ENCODE measurements at regions not wholly inside any gene's neighbourhood (a gene's known extent, or its start where the extent isn't known, plus 50 kb on each side); places are given as distances from the start of the nearest gene placed in this dataset.
"Not testable (repeated sequence)": the region's sequence is repeated elsewhere in the genome, so short reads cannot be mapped to it uniquely, and the experiment has no call there.

DNA sequence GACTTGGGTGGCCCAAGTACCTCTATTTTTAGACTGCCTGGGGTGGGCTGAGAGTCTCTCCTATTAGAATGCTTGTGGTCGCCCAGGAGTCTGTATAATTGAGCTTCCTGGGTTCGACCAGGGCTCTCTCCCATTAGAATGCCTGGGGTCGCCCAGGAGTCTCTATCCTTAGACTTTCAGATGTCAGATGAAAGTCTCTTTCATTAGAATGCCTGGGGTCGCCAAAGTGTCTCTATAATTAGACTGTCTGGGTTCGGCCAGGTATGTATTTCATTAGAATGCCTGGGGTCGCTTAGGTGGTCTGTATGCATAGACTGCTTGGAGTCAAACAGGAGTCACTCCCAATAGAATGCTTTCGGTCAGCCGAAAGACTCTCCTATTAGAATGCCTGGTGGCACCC, 1471.7 kb downstream of the UQCRFS1 start:
- DNase-seq: no peak

DNA sequence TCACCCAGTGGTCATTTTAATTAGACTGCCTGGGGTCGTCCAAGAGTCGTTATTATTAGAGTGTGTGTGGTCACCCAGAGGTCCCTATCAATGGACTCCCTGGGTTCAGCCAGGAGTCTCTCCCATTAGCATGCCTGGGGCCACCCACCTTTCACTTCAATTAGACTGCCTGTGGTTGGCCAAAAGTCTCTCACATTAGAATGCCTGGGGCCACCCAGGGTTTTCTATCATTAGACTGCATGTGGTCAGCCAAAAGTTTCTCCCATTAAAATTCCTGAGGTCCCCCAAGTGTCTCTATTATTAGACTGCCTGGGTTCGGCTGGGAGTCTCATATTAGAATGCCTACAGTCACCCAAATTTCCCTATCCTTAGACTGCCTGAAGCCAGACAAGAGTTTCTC, 1472.6 kb downstream of the UQCRFS1 start:
- DNase-seq: no peak

DNA sequence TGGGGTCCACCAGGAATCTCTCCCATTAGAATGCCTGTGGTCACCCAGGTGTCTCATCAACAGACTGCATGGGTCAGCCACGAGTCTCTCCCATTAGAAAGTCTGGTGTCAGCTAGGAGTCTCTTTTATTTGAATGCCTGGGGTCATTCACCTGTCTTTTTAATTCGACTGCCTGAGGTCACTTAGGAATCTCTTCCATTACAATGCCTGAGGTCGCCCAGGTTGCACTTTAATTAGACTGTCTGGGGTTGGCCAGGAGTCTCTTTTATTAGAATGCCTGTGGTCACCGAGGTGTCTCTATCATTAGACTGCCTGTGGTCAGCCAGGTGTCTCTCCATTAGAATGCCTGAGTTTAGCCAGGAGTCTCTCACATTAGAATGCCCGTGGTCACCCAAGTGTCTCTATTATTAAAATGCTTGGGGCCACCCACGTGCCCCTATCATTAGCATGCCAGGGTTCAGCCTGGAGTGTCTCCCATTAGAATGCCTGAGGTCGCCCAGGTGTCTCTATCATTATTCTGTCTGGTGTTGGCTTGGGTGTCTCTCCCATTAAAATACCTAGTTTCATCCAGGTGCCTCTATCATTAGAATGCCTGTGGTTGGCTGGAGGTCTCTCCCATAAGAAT, 1474.3 kb downstream of the UQCRFS1 start:
- DNase-seq: no peak

DNA sequence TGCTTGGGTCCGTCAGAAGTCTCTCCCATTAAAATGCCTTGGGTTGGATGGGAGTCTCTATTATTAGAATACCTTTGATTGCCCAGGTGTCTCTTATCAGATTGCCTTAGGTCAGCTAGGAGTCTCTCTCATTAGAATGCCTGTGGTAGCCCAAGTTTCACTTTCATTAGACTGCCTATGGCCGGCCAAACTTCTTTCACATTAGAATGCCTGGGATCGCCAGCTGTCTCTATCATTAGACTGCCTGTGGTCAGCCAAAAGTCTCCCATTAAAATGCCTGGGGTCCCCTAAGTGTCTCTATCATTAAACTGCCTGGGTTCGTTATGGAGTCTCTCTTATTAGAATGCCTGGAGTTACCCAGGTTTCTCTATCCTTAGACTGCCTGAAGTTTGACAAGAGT, 1476.7 kb downstream of the UQCRFS1 start:
- DNase-seq: no peak

DNA sequence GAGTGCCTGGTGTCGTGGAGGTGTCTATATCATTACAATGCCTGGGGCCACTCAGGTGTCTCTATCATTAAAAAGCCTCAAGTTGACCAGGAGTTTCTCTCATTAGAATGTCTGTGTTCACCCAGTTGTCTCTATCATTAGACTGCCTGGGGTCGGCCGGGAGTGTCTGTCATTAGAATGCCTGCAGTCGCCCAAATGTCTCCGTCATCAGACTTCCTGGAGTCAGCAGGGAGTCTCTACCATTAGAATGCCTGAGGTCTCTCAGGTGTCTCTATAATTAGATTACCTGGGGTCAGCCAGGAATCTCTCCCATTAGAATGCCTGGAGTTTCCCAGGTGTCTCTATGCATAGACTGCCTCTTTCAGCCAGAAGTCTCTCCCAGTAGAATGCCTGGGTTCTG, 1477.6 kb downstream of the UQCRFS1 start:
- DNase-seq: no peak

DNA sequence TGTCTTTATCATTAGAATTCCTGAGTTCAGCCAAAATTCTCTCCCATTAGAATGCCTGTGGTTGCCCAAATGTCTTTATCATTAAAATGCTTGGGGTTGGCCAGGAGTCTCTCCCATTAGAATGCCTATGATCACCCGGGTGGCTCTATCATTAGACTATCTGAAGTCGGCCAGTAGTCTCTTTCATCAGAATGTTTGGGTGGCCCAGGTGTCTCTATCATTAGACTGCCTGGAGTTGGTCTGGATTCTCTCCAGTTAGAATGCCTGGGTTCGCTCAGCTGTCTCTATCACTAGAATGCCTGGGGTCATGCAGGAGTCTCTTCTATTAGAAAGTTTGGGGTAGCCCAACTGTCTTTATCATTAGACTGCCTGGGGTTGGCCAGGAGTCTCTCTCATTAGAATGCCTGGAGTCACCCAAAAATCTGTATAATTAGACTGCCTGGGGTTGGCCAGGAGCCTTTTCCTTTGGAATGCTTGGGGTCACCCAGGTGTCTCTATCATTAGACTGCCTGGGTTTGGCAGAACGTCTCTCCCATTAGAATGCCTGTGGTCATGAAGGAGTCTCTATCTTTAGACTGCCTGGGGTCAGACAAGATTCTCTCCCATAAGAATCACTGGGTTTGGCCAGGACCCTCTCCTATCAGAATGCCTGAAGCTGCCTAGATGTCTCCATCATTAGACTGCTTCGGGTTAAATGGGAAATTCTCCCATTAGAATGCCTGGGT, 1478.3 kb downstream of the UQCRFS1 start:
- DNase-seq: no peak

DNA sequence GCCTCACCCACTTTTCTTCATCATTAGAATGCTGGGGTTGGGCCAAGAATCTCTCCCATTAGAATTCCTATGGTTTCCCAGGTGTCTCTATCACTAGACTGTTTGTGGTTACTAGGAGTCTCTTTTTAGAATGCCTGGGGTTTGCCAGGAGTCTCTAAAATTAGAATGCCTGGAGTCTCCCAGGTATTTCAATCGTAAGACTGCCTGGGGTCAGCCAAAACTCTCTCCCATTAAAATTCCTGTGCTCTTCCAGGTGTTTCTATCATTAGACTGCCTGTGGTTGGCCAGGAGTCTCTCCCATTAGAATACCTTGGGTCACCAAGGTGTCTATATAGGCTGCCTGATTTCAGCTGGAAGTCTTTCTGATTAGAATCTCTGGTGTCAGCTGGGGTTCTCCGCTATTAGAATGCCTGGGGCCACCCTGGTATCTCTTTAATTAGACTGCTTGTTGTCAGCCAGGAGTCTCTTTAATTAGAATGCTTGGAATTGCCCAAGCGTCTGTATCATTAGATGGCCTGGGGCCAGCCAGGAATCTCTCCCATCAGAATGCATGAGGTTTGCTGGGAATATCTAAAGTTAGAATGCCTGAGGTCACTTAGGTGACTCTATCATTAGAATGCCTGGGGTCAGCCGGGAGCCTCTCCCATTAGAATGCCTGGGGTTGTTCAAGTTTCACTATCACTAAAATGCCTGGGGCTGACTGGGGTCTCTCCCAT, 1479.2 kb downstream of the UQCRFS1 start:
- no peak for DNase-seq

DNA sequence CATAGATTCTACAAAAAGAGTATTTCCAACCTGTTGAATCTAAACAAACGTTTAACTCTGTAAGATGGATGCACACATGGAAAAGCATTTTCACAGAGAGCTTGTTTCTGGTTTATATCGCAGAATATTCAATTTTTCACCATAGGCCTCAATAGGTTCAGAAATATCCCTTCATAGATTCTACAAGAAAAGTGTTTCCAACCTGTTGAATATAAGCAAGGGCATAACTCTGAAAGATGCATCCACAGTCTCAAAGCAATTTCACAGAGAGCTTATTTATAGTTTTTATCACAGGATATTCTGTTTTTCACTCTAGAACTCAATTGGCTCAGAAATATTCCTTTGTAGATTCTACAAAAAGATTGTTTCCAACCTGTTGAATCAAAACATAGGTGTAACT, 1483.6 kb downstream of the UQCRFS1 start:
- DNase-seq: no peak

DNA sequence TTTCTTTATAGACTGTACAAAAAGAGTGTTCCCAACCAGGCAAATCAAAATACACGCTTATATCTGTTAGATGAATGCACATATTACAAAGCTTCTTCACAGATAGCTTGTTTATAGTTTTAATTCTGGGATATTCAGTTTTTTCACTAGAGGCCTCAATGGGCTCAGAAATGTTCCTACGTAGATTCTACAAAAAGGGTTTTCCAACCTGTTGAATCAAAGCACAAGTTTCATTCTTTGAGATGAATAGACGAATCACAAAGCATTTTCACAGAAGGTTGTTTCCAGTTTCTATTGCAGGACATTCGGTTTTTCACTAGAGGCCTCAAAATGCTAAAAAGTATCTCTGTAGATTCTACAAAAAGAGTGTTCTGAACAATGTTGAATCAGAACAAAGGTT, 1490.3 kb downstream of the UQCRFS1 start:
- no peak for DNase-seq

DNA sequence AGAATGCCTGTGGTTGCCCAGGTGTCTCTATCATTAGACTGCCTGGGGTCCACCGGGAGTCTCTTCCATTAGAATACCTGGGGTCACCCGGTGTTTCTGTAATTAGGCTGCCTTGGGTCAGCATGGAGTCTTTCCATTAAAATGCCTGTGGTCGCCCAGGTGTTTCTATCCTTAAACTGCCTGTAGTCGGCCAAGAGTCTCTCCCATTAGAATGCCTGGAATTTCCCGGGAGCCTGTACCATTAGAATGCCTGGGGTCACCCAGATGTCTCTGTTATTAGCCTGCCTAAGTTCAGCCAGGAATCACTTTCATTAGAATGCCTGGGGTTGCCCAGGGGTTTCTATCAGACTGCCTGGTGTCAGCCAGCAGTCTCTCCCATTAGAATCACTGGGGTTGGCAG, 1492.8 kb downstream of the UQCRFS1 start:
- no peak for DNase-seq

DNA sequence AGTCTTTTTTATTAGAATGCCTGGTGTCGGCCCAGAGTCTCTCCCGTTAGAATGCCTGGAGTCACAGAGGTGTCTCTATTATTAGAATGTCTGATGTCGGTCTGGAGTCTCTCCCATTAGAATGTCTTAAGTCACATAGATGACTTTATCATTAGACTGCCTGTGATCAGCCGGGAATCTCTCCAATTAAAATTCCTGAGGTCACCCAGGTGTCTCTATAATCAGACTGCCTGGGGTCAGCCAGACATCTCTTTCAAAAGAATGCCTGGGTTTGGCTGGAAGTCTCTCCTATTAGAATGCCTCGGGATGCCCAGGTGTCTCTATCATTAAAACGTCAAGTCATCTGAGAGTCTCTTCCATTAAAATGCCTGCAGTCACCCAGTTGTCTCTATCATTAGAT, 1493.9 kb downstream of the UQCRFS1 start:
- no peak for DNase-seq

DNA sequence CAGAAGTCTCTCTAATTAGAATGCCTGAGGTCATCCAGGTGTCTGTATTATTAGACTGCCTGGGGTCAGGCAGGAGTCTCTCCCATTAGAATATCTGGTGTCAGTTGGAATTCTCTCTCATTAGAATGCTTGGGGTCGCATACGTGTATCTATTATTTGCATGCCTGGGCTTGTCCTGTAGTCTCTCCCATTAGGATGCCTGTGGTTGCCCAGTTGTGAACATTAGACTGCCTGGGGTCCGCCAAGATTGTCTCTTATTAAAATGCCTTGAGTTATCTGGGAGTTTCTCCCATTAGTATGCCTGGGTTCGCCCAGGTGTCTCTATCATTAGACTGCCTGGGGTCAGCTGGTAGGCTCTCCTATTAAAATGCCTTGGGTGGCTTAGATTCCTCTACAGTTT, 1494.7 kb downstream of the UQCRFS1 start:
- DNase-seq: no peak

DNA sequence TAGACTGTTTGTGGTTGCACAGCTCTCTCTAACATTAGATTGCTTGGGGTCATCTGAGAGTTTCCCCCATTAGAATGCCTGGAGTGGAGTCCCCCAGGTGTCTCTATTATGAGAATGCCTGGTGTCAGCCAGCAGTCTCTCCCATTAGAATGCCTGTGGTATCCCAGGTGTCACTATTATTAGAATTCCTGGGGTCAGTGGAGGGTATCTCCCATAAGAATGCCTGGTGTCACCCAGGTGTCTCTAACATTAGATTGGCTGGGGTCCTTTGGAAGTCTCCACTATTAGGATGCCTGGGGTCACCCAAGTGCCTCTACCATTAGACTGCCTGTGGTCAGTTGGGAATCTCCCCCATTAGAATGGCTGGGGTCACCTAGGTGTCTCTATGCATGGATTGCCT, 1495.1 kb downstream of the UQCRFS1 start:
- DNase-seq: no peak

DNA sequence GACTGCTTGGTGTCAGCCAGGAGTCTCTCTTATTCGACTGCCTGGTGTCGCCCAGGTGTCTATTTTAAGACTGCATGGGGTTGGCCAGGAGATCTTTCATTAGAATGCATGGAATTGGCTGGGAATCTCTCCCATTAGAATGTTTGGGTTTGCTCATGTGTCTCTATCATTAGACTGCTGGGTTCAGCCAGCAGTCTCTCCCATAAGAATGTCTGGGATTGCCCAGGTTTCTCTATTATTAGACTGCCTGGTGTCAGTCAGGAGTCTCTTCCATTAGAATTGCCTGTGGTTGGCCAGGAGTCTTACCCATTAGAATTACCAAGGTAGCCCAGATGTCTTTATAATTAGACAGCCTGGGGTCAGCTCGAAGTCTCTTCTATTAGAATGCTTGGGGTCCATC, 1496.0 kb downstream of the UQCRFS1 start:
- DNase-seq: no peak

DNA sequence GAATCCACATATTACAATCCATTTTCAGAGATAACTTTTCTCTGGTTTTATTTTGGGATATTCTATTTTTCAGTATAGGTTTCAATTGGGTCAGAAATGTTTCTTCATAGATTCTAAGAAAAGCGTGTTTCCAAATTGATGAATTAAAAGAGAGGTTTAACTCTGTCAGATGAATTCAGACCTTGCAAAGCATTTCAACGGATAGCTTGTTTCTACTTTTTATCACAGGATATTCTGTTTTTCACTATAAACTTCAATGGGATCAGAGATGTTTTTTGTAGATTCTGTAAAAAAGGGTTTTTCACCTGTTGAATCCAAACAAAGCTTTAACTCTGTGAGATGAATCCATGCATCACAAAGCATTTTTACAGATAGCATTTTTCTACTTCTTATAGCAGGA, 1498.1 kb downstream of the UQCRFS1 start:
- no peak for DNase-seq

DNA sequence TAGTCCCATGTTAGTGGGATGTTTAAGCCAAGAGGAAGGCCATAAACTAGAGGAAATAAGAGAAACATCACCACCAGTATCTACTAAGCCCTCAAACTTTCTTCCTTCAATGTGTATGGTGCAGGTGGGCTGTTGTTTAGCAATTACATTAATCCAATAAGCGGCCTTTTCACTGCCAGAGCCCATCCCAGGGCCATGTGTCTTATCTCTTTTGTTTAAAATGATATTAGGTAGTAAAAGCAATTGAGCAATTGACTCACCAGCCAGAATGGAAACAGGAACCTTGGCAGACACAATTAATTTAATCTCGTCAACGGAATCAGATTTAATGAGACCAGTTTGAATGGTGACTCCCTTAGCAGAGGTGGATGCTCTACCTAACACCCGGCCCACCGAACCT, 1503.5 kb downstream of the UQCRFS1 start:
- DNase-seq: no peak

DNA sequence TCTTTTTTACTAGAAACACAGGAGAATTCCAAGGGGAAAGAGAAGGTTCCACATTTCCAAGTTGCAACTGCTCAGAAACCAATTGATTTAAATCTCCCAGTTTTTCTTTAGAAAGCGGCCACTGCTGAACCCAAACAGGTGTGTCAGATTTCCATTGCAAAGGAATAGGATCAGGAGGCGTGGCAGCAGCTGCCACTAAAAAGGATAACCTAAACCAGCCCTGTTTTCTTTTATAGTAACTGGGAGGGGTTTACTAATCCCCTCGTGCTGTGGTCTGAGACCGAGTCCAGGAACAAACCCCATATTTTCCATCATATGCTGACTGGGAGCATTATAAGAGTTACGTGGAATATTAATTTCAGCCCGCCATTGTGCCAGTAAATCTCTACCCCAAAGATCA, 1504.0 kb downstream of the UQCRFS1 start:
- not testable (repeated sequence) for DNase-seq

DNA sequence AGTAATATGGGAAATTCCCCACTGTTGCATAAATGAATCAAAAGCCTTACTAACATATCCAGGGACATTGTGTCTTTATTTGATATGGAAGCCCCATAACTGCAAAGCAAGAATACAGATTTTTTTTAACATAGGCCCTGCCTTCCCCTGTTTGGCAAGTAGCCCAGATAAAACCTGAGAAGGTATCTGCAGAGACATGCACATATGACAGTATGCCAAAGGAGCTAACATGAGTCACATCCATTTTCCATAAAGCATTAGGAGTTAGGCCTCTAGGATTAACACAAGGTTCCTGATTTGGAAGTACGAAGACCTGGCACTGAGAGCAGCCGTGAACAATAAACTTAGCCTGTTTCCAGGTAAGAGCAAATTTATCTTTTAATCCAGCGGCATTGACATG, 1505.9 kb downstream of the UQCRFS1 start:
- DNase-seq: not testable (repeated sequence)

DNA sequence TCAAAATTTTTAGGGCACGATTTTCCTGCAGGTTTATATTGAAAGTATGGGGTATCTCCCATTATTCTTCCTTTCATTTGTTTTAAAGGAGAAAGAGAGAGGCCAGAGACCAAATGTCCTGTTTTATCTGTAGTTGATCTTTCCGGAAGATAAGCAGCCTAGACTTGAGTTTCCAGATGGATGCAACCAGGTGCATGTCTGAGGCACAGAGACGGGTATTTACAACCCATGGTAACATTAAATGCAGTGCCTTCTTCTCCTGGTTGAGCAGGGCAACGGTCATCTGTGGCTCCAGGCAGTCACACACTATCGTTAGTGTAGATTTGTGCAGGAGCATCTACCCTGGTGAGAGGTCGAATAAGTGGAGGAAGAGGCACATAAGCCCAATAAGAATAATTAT, 1507.1 kb downstream of the UQCRFS1 start:
- no peak for DNase-seq

DNA sequence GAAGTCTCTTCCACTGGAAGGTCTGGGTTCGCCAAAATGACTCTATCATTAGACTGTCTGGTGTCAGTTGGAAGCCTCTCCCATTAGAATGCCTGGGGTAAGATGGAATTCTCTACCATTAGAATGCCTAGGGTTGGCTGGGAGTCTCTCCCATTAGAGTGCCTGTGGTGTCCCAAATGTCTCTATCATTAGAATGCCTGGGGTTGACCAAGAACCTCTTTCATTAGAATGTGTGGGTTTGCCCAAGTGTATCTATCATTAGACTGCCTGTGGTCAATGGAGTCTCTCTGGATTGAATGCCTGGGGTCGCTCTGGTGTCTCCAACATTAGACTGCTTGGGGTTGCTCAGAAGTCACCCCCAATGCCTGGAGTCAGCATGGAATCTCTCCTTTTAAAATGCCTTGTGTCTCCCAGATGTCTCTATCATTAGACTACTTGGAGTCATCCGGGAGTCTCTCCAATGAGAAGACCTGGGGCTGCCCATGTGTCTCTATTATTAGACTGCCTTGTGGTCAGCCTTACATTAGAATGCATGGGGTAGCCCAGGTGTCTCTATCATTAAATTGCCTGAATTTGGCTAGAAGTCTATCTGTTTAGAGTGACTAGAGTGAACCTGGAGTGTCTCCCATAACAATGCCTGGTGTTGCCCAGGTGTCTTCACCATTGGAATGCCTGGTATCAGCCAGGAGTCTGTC, 1518.4 kb downstream of the UQCRFS1 start:
- no peak for DNase-seq

DNA sequence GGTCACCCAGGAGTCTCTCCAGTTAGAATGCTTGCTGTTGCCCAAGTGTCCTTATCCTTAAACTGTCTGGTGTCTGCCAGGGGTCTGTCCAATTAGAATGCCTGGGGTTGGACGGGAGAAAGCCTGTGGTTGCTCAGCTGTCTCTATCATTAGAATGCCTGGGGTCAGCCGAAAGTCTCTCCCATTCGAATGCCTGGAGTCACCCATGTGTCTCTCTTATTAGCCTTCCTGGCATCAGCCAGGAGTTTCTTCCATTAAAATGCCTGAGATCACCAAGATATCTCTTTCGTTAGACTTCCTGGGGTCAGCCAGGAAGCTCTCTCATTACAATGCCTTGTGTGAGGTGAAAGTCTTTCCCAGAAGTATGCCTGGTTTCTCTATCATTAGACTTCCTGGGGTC, 1521.0 kb downstream of the UQCRFS1 start:
- no peak for DNase-seq

DNA sequence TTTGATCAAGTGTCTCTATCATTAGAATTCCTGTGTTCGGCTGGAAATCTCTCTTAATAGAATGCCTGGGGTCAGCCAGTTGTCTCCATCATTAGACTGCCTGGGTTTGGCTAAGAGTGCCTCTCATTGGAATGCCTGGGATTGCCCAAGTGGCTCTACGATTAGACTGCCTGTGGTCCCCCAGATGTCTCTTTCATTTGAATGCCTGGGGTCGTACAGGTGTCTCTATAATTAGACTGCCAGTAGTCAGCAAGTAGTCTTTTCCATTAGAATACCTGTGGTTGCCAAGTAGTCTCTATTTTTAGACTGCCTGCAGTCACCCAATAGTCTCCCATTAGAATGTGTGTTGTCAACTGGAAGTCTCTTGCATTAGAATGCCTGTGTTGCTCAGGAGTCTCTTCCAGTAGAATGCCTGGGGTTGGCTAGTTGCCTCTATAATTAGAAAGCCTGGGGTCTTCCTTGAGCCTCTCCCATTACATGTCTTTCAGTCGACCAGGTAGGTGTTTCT, 1523.2 kb downstream of the UQCRFS1 start:
- DNase-seq: no peak

Data from amygdala (tissue), 56 donors.